ENCODE measurements at regions not wholly inside any gene's neighbourhood (a gene's known extent, or its start where the extent isn't known, plus 50 kb on each side); places are given as distances from the start of the nearest gene placed in this dataset.

DNA sequence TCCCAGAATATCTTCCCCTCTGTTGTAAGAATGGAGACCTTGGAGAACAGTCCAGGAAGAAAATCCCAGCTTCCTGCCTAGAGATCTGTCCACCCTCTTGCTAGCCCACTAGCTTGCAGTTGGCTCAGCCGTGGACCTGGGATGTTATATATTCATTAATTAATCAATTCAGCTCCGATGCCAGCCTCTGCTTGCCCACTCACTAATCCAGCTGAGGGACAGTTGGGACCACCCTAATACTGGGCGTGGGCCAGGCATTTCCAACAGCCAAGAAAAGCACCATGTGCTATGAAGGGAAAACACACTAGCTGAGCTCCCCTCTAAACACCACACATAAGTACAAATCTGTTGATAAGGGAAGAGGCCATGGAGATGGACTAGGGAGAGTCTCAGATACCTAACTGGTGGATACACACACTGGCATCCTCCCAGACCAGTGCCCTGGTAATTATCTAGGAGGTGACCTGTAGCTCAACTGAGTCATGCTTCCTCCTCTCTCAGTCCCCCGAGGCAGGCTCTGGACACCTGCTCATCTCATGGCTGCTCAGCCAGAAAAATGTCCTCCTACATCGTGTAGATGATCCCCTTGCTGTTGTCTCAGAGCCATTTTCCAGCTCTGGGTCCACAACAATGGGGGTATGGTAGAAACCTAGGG lies 78.9 kb downstream of the ANKRD60 start:
- CTCF ChIA-PET (ENCODE audit: partially characterized antibody), result interaction anchor here (0.9 kb wide), 1 partner anchor 30 kb away, joined by 3 read pairs; no protein-coding TSS in a partner anchor
- Mint-ChIP-seq H3K27ac (no peak overlapping the region), H3K36me3 (no peaks in the 10 kb centered on the region), H3K4me1 (peaks cover 0 to 2% (median 0%) of the 10 kb centered on the region in 4 donors), H3K9me3 (peaks cover 0 to 3% (median 0%) of the 10 kb centered on the region in 8 donors), H3K27me3 (peaks cover 29 to 30% of the 10 kb centered on the region in 2 donors), H3K4me3 (no peak overlapping the region)
- no peak overlapping the region for H3K4me3 ChIP-seq (ENCODE audit: low read length in 2 of 2)
- DNase-seq, result no peak
- no peaks in the 10 kb centered on the region for H3K36me3 ChIP-seq (ENCODE audit: insufficient read depth, low read length)
- no peak overlapping the region for H3K27ac ChIP-seq (ENCODE audit: low read depth, low read length)
- intact Hi-C loops (cut with micrococcal nuclease), result no loop called here
- no peaks in the 10 kb centered on the region for H3K27me3 ChIP-seq (ENCODE audit: insufficient read depth, low read length)
- H3K9me3 ChIP-seq (ENCODE audit: control insufficient read depth in 1 of 2, low read length in 2 of 2), result no peaks in the 10 kb centered on the region
- no peaks in the 10 kb centered on the region for H3K4me1 ChIP-seq (ENCODE audit: insufficient read depth, low read length)
- POLR2A ChIA-PET (ENCODE audit: partially characterized antibody), result no interaction called here

DNA sequence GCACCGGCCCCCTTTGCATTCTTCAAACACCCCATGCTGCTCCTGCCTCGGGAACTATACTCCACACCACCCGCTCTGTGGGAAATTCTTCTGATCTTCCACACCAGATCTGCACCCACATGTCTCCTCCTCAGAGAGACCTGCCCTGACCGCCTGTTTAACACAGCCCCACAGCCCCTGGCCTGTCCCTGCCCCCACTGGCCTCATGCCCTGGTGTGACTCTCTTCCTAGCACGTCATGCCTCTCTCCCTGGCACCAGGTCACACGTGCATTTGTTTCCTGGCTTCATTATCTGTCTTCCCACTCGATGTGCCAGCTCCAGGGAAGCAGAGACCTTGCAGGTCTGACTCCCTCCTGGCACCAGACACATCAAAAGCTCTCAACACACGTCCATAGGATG lies 79.6 kb downstream of the ANKRD60 start:
- H3K27ac Mint-ChIP-seq, result peak overlapping the region in 1 of 7 donors; percentile 6
- H3K27me3 ChIP-seq (ENCODE audit: insufficient read depth, low read length), result no peaks in the 10 kb centered on the region
- intact Hi-C loops (cut with micrococcal nuclease), result no loop called here
- H3K4me1 Mint-ChIP-seq, result peaks cover 0 to 2% (median 0%) of the 10 kb centered on the region in 4 donors
- H3K27ac ChIP-seq (ENCODE audit: low read depth, low read length), result no peak overlapping the region
- no peaks in the 10 kb centered on the region for H3K4me1 ChIP-seq (ENCODE audit: insufficient read depth, low read length)
- no peaks in the 10 kb centered on the region for H3K36me3 Mint-ChIP-seq
- no peaks in the 10 kb centered on the region for H3K9me3 ChIP-seq (ENCODE audit: control insufficient read depth in 1 of 2, low read length in 2 of 2)
- H3K4me3 Mint-ChIP-seq, result no peak overlapping the region
- H3K36me3 ChIP-seq (ENCODE audit: insufficient read depth, low read length), result no peaks in the 10 kb centered on the region
- H3K27me3 Mint-ChIP-seq, result peaks cover 29% of the 10 kb centered on the region in 2 donors
- H3K9me3 Mint-ChIP-seq, result peaks cover 0 to 3% (median 0%) of the 10 kb centered on the region in 8 donors
- ChIA-PET CTCF (ENCODE audit: partially characterized antibody) (interaction anchor here (0.9 kb wide), 1 partner anchor 31 kb away, joined by 3 read pairs; no protein-coding TSS in a partner anchor), POLR2A (ENCODE audit: partially characterized antibody) (no interaction called here)
- H3K4me3 ChIP-seq (ENCODE audit: low read length in 2 of 2), result no peak overlapping the region
- no peak for DNase-seq

DNA sequence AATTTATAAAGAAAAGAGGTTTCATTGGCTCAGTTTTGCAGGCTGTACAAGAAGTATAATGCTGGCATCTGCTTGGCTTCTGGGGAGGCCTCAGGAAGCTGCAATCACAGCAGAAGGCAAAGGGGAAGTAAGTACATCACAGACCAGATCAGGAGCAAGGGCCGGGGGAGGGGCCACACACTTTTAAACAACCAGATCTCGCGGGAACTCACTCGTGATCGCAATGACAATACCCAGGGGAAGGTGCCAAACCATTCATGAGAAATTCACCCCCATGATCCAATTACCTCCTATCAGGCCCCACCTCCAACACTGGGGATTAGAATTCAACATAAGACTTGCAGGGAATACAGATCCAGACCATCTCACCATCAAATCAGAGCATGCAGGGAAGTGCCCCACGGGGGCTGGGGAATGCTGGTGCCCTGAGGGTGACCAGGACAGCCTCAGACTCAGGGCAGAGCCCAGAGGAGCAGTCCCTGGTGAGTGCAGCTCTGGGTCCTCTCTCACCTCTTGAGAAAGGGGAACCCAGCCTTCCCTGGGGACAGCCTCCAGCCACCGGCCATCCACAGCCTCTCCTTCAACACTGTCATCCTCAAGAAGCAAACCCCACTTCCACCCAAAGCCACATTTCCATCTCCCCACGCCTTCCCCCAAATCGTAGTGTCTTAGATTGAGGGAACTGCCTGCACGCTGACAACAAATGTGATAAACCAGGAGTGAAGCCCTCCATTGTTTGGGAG lies 80.7 kb downstream of the ANKRD60 start:
- H3K27ac Mint-ChIP-seq, result no peak overlapping the region
- intact Hi-C loops (cut with micrococcal nuclease), result no loop called here
- H3K36me3 Mint-ChIP-seq, result no peaks in the 10 kb centered on the region
- ChIA-PET CTCF (ENCODE audit: partially characterized antibody) (no interaction called here), POLR2A (ENCODE audit: partially characterized antibody) (no interaction called here)
- peaks cover 0 to 3% (median 0%) of the 10 kb centered on the region in 8 donors for H3K9me3 Mint-ChIP-seq
- no peak for DNase-seq
- H3K4me1 Mint-ChIP-seq, result peaks cover 0 to 2% (median 0%) of the 10 kb centered on the region in 4 donors
- peaks cover 26% of the 10 kb centered on the region in 2 donors for H3K27me3 Mint-ChIP-seq
- no peaks in the 10 kb centered on the region for H3K9me3 ChIP-seq (ENCODE audit: control insufficient read depth in 1 of 2, low read length in 2 of 2)
- H3K36me3 ChIP-seq (ENCODE audit: insufficient read depth, low read length), result no peaks in the 10 kb centered on the region
- no peak overlapping the region for H3K4me3 ChIP-seq (ENCODE audit: low read length in 2 of 2)
- H3K4me1 ChIP-seq (ENCODE audit: insufficient read depth, low read length), result no peaks in the 10 kb centered on the region
- H3K4me3 Mint-ChIP-seq, result no peak overlapping the region
- H3K27me3 ChIP-seq (ENCODE audit: insufficient read depth, low read length), result no peaks in the 10 kb centered on the region
- no peak overlapping the region for H3K27ac ChIP-seq (ENCODE audit: low read depth, low read length)

DNA sequence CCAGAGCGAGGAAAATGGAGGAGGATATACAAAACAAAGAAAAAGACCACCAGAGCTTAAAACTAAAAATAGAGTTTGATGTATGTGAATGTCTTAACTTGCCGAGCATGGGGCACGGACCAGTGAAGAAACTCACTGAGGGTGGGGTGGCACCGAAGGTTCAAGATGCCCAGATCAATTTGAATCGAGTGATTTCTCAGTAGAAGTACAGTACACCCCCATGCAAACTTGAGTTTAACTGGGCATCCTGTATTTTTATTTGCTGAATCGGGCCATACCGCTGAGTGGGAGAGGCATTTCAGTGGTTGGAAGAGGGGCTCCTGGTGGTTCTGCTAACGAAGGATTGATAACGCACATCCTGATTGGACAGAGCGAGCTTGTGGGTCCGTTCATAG lies 81.7 kb downstream of the ANKRD60 start:
- Mint-ChIP-seq H3K4me1 (peaks cover 0 to 2% (median 0%) of the 10 kb centered on the region in 4 donors), H3K36me3 (no peaks in the 10 kb centered on the region), H3K4me3 (no peak overlapping the region), H3K9me3 (peaks cover 0 to 3% (median 0%) of the 10 kb centered on the region in 8 donors), H3K27me3 (peaks cover 23 to 25% of the 10 kb centered on the region in 2 donors), H3K27ac (no peak overlapping the region)
- H3K4me3 ChIP-seq (ENCODE audit: low read length in 2 of 2), result no peak overlapping the region
- no peak overlapping the region for H3K27ac ChIP-seq (ENCODE audit: low read depth, low read length)
- POLR2A ChIA-PET (ENCODE audit: partially characterized antibody), result no interaction called here
- no peaks in the 10 kb centered on the region for H3K27me3 ChIP-seq (ENCODE audit: insufficient read depth, low read length)
- intact Hi-C loops (cut with micrococcal nuclease), result no loop called here
- DNase-seq, result no peak
- no peaks in the 10 kb centered on the region for H3K9me3 ChIP-seq (ENCODE audit: control insufficient read depth in 1 of 2, low read length in 2 of 2)
- no peaks in the 10 kb centered on the region for H3K36me3 ChIP-seq (ENCODE audit: insufficient read depth, low read length)
- CTCF ChIA-PET (ENCODE audit: partially characterized antibody), result no interaction called here
- H3K4me1 ChIP-seq (ENCODE audit: insufficient read depth, low read length), result no peaks in the 10 kb centered on the region

DNA sequence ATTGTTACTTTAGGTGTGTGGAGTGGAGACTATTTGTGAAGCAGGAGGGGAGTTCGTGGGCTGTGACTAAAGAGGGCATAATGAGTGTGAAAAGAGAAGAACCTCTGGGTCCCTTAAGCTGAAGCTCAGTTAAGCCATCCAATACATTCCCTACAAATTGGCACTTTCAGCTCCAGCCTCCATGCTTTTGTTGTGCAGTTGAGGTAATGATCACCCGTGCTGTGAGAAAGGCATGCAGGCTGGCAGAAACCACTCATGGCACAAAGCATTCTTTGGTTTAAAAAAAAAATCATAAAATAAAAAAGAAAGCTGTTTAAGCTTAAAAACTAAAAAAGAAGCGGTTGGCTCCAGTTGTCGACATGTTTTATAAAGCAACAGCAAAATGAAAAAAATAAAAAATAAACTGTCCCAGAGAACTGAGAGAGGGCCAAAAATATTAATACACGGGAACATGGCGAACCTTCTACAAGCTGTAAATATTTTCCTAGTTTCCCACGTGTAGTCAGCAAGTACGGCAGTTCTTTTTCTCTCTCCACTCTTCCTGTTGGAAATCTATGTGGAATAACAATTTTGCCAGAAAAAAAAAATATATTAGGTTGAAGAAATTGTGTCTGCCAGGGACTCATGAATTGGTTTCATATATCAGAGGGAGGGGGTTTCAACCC lies 82.2 kb downstream of the ANKRD60 start:
- POLR2A ChIA-PET (ENCODE audit: partially characterized antibody), result no interaction called here
- peaks cover 23 to 28% of the 10 kb centered on the region in 2 donors for H3K27me3 Mint-ChIP-seq

DNA sequence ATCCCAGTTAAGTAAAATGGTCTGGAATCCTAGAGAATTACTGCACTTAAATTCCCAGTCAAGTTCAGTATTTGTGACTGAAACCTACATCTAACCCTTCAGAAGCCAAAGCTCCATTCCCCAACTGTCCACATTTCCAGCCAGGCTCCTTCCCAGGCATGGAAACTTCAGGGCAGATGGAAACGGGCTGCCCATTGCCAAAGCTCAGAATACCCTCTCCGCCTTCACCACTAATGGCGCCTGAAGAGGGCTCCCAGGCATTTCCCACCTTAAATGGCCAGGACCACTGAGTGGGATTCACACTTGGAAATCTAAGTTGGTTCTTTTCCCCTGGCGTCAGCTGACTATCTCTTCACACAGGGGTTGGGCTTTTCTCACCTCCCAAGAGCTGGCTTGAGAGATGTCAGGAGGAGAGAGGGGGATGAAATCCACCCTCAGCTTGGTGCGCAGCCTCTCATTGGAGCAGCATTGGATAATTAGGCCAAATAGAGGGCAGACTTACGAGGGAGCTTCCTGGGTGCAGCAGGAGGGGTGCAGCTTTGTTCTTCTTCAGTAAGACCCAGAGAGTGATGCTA lies 82.9 kb downstream of the ANKRD60 start:
- Histone ChIP-seq H3K27me3 (ENCODE audit: insufficient read depth, low read length) (no peaks in the 10 kb centered on the region), H3K9me3 (ENCODE audit: control insufficient read depth in 1 of 2, low read length in 2 of 2) (no peaks in the 10 kb centered on the region), H3K4me3 (ENCODE audit: low read length in 2 of 2) (no peak overlapping the region), H3K4me1 (ENCODE audit: insufficient read depth, low read length) (no peaks in the 10 kb centered on the region), H3K36me3 (ENCODE audit: insufficient read depth, low read length) (no peaks in the 10 kb centered on the region), H3K27ac (ENCODE audit: low read depth, low read length) (no peak overlapping the region)
- Mint-ChIP-seq H3K4me1 (peaks cover 0 to 2% (median 0%) of the 10 kb centered on the region in 4 donors), H3K27me3 (peaks cover 27 to 28% of the 10 kb centered on the region in 2 donors), H3K36me3 (no peaks in the 10 kb centered on the region), H3K27ac (no peak overlapping the region), H3K9me3 (peaks cover 0 to 3% (median 0%) of the 10 kb centered on the region in 8 donors), H3K4me3 (no peak overlapping the region)
- CTCF ChIA-PET (ENCODE audit: partially characterized antibody), result no interaction called here
- intact Hi-C loops (cut with micrococcal nuclease), result no loop called here
- POLR2A ChIA-PET (ENCODE audit: partially characterized antibody), result no interaction called here
- no peak for DNase-seq

More for the DNA sequence above, 82.2 kb downstream of the ANKRD60 start:
- no peak for DNase-seq
- Mint-ChIP-seq H3K9me3 (peaks cover 0 to 3% (median 0%) of the 10 kb centered on the region in 8 donors), H3K4me1 (peaks cover 0 to 2% (median 0%) of the 10 kb centered on the region in 4 donors), H3K36me3 (no peaks in the 10 kb centered on the region), H3K27ac (no peak overlapping the region), H3K4me3 (no peak overlapping the region)
- Histone ChIP-seq H3K36me3 (ENCODE audit: insufficient read depth, low read length) (no peaks in the 10 kb centered on the region), H3K4me1 (ENCODE audit: insufficient read depth, low read length) (no peaks in the 10 kb centered on the region), H3K27me3 (ENCODE audit: insufficient read depth, low read length) (no peaks in the 10 kb centered on the region), H3K9me3 (ENCODE audit: control insufficient read depth in 1 of 2, low read length in 2 of 2) (no peaks in the 10 kb centered on the region), H3K4me3 (ENCODE audit: low read length in 2 of 2) (no peak overlapping the region), H3K27ac (ENCODE audit: low read depth, low read length) (no peak overlapping the region)
- CTCF ChIA-PET (ENCODE audit: partially characterized antibody), result no interaction called here
- intact Hi-C loops (cut with micrococcal nuclease), result no loop called here

DNA sequence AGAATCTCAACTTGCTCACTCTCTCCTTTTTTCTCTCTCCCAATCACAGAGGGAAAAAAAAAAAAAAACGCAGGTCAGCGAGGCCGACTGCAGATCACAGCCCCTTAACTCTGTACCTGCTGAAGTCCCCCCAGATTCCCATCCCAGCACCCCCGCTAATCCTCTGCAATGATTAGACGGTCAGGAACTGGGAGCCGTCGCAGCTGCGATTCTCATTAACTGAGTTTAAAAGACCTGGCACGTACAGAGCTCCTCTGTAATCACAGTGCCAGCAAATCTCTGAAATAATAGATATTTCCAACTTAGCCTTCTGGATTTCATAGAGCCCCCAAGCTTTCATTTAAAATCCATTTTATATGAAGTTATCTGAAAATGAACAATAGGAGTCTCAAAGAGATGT lies 84.4 kb downstream of the ANKRD60 start:
- H3K4me3 Mint-ChIP-seq, result no peak overlapping the region
- POLR2A ChIA-PET (ENCODE audit: partially characterized antibody), result no interaction called here
- no peak for DNase-seq

More for the DNA sequence above, 84.4 kb downstream of the ANKRD60 start:
- peaks cover 21 to 27% of the 10 kb centered on the region in 2 donors for H3K27me3 Mint-ChIP-seq
- no peaks in the 10 kb centered on the region for H3K4me1 Mint-ChIP-seq
- peaks cover 0 to 3% (median 0%) of the 10 kb centered on the region in 8 donors for H3K9me3 Mint-ChIP-seq
- Histone ChIP-seq H3K9me3 (ENCODE audit: control insufficient read depth in 1 of 2, low read length in 2 of 2) (no peaks in the 10 kb centered on the region), H3K4me3 (ENCODE audit: low read length in 2 of 2) (no peak overlapping the region), H3K27me3 (ENCODE audit: insufficient read depth, low read length) (no peaks in the 10 kb centered on the region), H3K4me1 (ENCODE audit: insufficient read depth, low read length) (no peaks in the 10 kb centered on the region), H3K36me3 (ENCODE audit: insufficient read depth, low read length) (no peaks in the 10 kb centered on the region), H3K27ac (ENCODE audit: low read depth, low read length) (no peak overlapping the region)
- no peak overlapping the region for H3K27ac Mint-ChIP-seq
- intact Hi-C loops (cut with micrococcal nuclease), result no loop called here
- CTCF ChIA-PET (ENCODE audit: partially characterized antibody), result interaction anchor here (0.5 to 1.2 kb wide), 2 partner anchors 13 to 1613 kb away, joined by 3 read pairs; no protein-coding TSS in a partner anchor
- H3K36me3 Mint-ChIP-seq, result no peaks in the 10 kb centered on the region
